ENCODE measurements at regions not wholly inside any gene's neighbourhood (a gene's known extent, or its start where the extent isn't known, plus 50 kb on each side); places are given as distances from the start of the nearest gene placed in this dataset.

GRCh38 chr10:44262551-44263251 lies 122.2 kb downstream of the CXCL12 start:
- TF ChIP-seq EP300 (IDR thresholded peaks at IDR 0.05) (no peak), POLR2A (IDR thresholded peaks at IDR 0.05) (no peak), CTCF (IDR thresholded peaks at IDR 0.05) (no peak)
- WGBS, 2 donors: 81 to 88% methylated on average over 6 of the region's 6 CpGs

GRCh38 chr10:44261710-44262455 lies 123.0 kb downstream of the CXCL12 start:
- peaks cover 0 to 4% (median 0%) of the 10 kb centered on the region in 4 donors for H3K4me1 ChIP-seq
- H3K27ac ChIP-seq: no peak overlapping the region
- no peaks in the 10 kb centered on the region for H3K36me3 ChIP-seq
- no peak overlapping the region for H3K4me3 ChIP-seq
- no peak for DNase-seq (ENCODE audit: low spot score in 2 of 2)
- no peaks in the 10 kb centered on the region for H3K27me3 ChIP-seq
- TF ChIP-seq EP300 (IDR thresholded peaks at IDR 0.05) (no peak), POLR2A (IDR thresholded peaks at IDR 0.05) (no peak), CTCF (IDR thresholded peaks at IDR 0.05) (no peak)
- 54 to 69% methylated on average over 6 to 7 of the region's 7 CpGs for WGBS, 2 donors
- peaks cover 0 to 2% (median 0%) of the 10 kb centered on the region in 4 donors for H3K9me3 ChIP-seq

More at GRCh38 chr10:44262551-44263251, 122.2 kb downstream of the CXCL12 start:
- Histone ChIP-seq H3K27me3 (no peaks in the 10 kb centered on the region), H3K36me3 (no peaks in the 10 kb centered on the region), H3K27ac (no peak overlapping the region), H3K9me3 (peaks cover 0 to 8% (median 0%) of the 10 kb centered on the region in 4 donors), H3K4me1 (peaks cover 0 to 4% (median 0%) of the 10 kb centered on the region in 4 donors), H3K4me3 (no peak overlapping the region)
- no peak for DNase-seq (ENCODE audit: low spot score in 2 of 2)

GRCh38 chr10:44261296-44261695 lies 123.6 kb downstream of the CXCL12 start:
- 73 to 95% methylated on average over 10 to 16 of the region's 16 CpGs for WGBS, 2 donors
- H3K27me3 ChIP-seq: no peaks in the 10 kb centered on the region
- H3K4me3 ChIP-seq: no peak overlapping the region
- no peak for TF ChIP-seq CTCF (IDR thresholded peaks at IDR 0.05)
- no peak for TF ChIP-seq POLR2A (IDR thresholded peaks at IDR 0.05)
- TF ChIP-seq EP300 (IDR thresholded peaks at IDR 0.05): no peak
- peaks cover 0 to 4% (median 0%) of the 10 kb centered on the region in 4 donors for H3K4me1 ChIP-seq
- H3K27ac ChIP-seq: no peak overlapping the region
- H3K36me3 ChIP-seq: no peaks in the 10 kb centered on the region
- DNase-seq (ENCODE audit: low spot score in 2 of 2): no peak
- no peaks in the 10 kb centered on the region for H3K9me3 ChIP-seq

- H3K27me3 ChIP-seq: no peaks in the 10 kb centered on the region
- no peak overlapping the region for H3K27ac ChIP-seq
- TF ChIP-seq EP300 (IDR thresholded peaks at IDR 0.05): no peak
- no peak for TF ChIP-seq CTCF (IDR thresholded peaks at IDR 0.05)
- no peak for TF ChIP-seq POLR2A (IDR thresholded peaks at IDR 0.05)
- H3K9me3 ChIP-seq: no peaks in the 10 kb centered on the region
- no peak for DNase-seq (ENCODE audit: low spot score in 2 of 2)
- 85 to 86% methylated on average over 10 to 13 of the region's 13 CpGs for WGBS, 2 donors
- no peaks in the 10 kb centered on the region for H3K36me3 ChIP-seq
- H3K4me1 ChIP-seq: peaks cover 0 to 4% (median 0%) of the 10 kb centered on the region in 4 donors
- H3K4me3 ChIP-seq: no peak overlapping the region
Measured at GRCh38 chr10:44260286-44260928, 124.5 kb downstream of the CXCL12 start.

Data from tibial nerve (tissue), 4 donors.